HepG2 (cell line): ENCODE measurements at regions not wholly inside any gene's neighbourhood (a gene's known extent, or its start where the extent isn't known, plus 50 kb on each side); places are given as distances from the start of the nearest gene placed in this dataset.

Source experiments
- ATAC-seq: fragments of 200-7000 bp; cut with Tn5 transposase; 3 replicates; pipeline ENCODE4 v1.9.1; 2020; ENCODE audit warnings: mild to moderate bottlenecking, moderate library complexity
- BruUV-seq: library from RNA; stranded (reverse); fragments of 400-500 nt; replicated peaks from 2 replicates; lab custom pipeline; 2021; lab: Mats Ljungman, UMichigan
- CTCF ChIA-PET: fragments of 300-600 bp; formaldehyde crosslinking; extraction: SDS; loops from one replicate; lab custom pipeline; 2021; ENCODE audit warnings: low total read pairs, inconsistent platforms, low intra/inter-chr PET ratio; lab: Yijun Ruan, JAX
- POLR2A ChIA-PET: fragments of 350-600 bp; sonication (Branson Sonifier 250); formaldehyde crosslinking; loops from one replicate; lab custom pipeline; 2020; ENCODE audit warnings: antibody characterized with exemption, inconsistent platforms; lab: Yijun Ruan, JAX
- DNase-seq: peaks from one replicate; pipeline ENCODE4 v3.0.0-alpha.2; 2015; ENCODE audit warnings: low spot score
- FAIRE-seq: peaks from 3 replicates; lab custom pipeline; 2011; peaks lifted over from hg19 to GRCh38; lab: Jason Lieb, UNC
- H2AFZ ChIP-seq: one replicate; pipeline ENCODE4 v1.6.1; 2011; ENCODE audit warnings: low read length, inconsistent platforms
- H3K27ac ChIP-seq: fragments of 300-600 bp; 3 replicates; pipeline ENCODE4 v1.8.0; 2011; ENCODE audit warnings: mixed run types, mild to moderate bottlenecking, mixed read lengths, low read length, inconsistent platforms; ENCODE audit not compliant: insufficient read depth; ENCODE audit errors: extremely low read length
- H3K27me3 ChIP-seq, 2 experiments: fragments of 200-600 bp in 1 of 2; 2 replicates in 1 of 2; 3 replicates in 1 of 2; pipeline versions ENCODE4 v1.6.0 to v1.8.0; 2011; ENCODE audit warnings: low read length in 2 of 2, mild to moderate bottlenecking in 2 of 2, moderate library complexity in 2 of 2, inconsistent platforms in 1 of 2; ENCODE audit not compliant: insufficient read depth in 2 of 2, control insufficient read depth in 1 of 2
- H3K36me3 ChIP-seq, 2 experiments: fragments of 200-600 bp in 1 of 2; replicated peaks in 1 of 2; 2 replicates in 1 of 2; 3 replicates in 1 of 2; pipeline versions ENCODE4 v1.5.1 to v1.8.0; 2011; ENCODE audit warnings: low read length in 2 of 2, inconsistent platforms in 1 of 2; ENCODE audit not compliant: insufficient read depth in 2 of 2, control insufficient read depth in 1 of 2
- H3K4me1 ChIP-seq: 2 replicates; pipeline ENCODE4 v1.5.1; 2012; ENCODE audit warnings: low read length, inconsistent platforms; ENCODE audit not compliant: insufficient read depth
- H3K4me2 ChIP-seq: 2 replicates; pipeline ENCODE4 v1.6.0; 2011; ENCODE audit warnings: low read depth, low read length, inconsistent platforms
- H3K4me3 ChIP-seq, 3 experiments: fragments of 200-600 bp in 1 of 3; sonication (generic), shearing (Covaris generic) in 1 of 3; replicated peaks in 1 of 3; 2 replicates each; pipeline ENCODE4 v1.5.1; 2011 to 2016; ENCODE audit warnings: low read length in 3 of 3, inconsistent platforms in 2 of 3, low read depth in 2 of 3, mild to moderate bottlenecking in 2 of 3, control low read depth in 1 of 3, mixed read lengths in 1 of 3; ENCODE audit not compliant: insufficient read depth in 1 of 3
- H3K79me2 ChIP-seq: one replicate; pipeline ENCODE4 v1.6.1; 2011; ENCODE audit warnings: low read length, inconsistent platforms; ENCODE audit not compliant: insufficient read depth
- H3K9ac ChIP-seq: 2 replicates; pipeline ENCODE4 v1.6.0; 2011; ENCODE audit warnings: mild to moderate bottlenecking, low read depth, low read length, inconsistent platforms; ENCODE audit not compliant: insufficient read depth
- H3K9me3 ChIP-seq: 2 replicates; pipeline ENCODE4 v1.5.1; 2012; ENCODE audit warnings: mild to moderate bottlenecking, low read length
- H4K20me1 ChIP-seq: 2 replicates; pipeline ENCODE4 v1.6.0; 2011; ENCODE audit warnings: inconsistent platforms, mild to moderate bottlenecking, low read length, moderate library complexity; ENCODE audit not compliant: insufficient read depth
- CBX2 ChIP-seq, 2 experiments: fragments of 200-600 bp in 1 of 2; sonication (generic); formaldehyde crosslinking in 1 of 2; IDR thresholded peaks; 2 replicates each; pipeline versions ENCODE4 v1.7.0 to v1.8.1; 2018 to 2022; ENCODE audit warnings: low read depth in 2 of 2, low read length in 1 of 2, mild to moderate bottlenecking in 1 of 2, missing genetic modification reagents in 1 of 2
- EEA1 ChIP-seq: sonication (generic); formaldehyde crosslinking; IDR thresholded peaks from 2 replicates; pipeline ENCODE4 v1.5.1; 2020; ENCODE audit warnings: mild to moderate bottlenecking, missing genetic modification reagents, borderline replicate concordance
- JUNB ChIP-seq: sonication (generic); formaldehyde crosslinking; IDR thresholded peaks from 2 replicates; pipeline ENCODE4 v1.8.0; 2022; ENCODE audit warnings: missing genetic modification reagents, mild to moderate bottlenecking, borderline replicate concordance
- NR2F6 ChIP-seq, 2 experiments: IDR thresholded peaks; 2 replicates each; pipeline ENCODE4 v1.6.1; 2016; ENCODE audit warnings: antibody characterized with exemption in 1 of 2, mild to moderate bottlenecking in 1 of 2
- NRL ChIP-seq: sonication (generic); formaldehyde crosslinking; IDR thresholded peaks from 2 replicates; pipeline ENCODE4 v1.5.0; 2020; ENCODE audit warnings: missing genetic modification reagents, mild to moderate bottlenecking, moderate library complexity, borderline replicate concordance
- PPARG ChIP-seq: conservative IDR thresholded peaks from 2 replicates; pipeline ENCODE4 v1.6.1; 2016; ENCODE audit warnings: missing biosample characterization, missing genetic modification reagents
- RFX1 ChIP-seq: fragments of 450-650 bp; IDR thresholded peaks from 2 replicates; pipeline ENCODE4 v1.6.1; 2017
- SKIL ChIP-seq: sonication (generic); formaldehyde crosslinking; IDR thresholded peaks from 2 replicates; pipeline ENCODE4 v1.8.0; 2022; ENCODE audit warnings: missing genetic modification reagents, mild to moderate bottlenecking, moderate library complexity, borderline replicate concordance
- SOX13 ChIP-seq, 3 experiments: fragments of 450-650 bp in 1 of 3; sonication (generic) in 1 of 3; formaldehyde crosslinking in 1 of 3; IDR thresholded peaks in 2 of 3; conservative IDR thresholded peaks in 1 of 3; 2 replicates each; pipeline versions ENCODE4 v1.5.0 to v1.6.1; 2016 to 2020; ENCODE audit warnings: antibody characterized with exemption in 1 of 3, mild to moderate bottlenecking in 1 of 3, missing compliant biosample characterization in 1 of 3, missing genetic modification reagents in 1 of 3, moderate library complexity in 1 of 3
- STAT5B ChIP-seq: sonication (generic); formaldehyde crosslinking; IDR thresholded peaks from 2 replicates; pipeline ENCODE4 v1.4.0; 2020; ENCODE audit warnings: missing genetic modification reagents
- ZBTB4 ChIP-seq: sonication (generic); formaldehyde crosslinking; IDR thresholded peaks from 2 replicates; pipeline ENCODE4 v1.4.0; 2020; ENCODE audit warnings: missing genetic modification reagents, mild to moderate bottlenecking, borderline replicate concordance
- ZBTB42 ChIP-seq: sonication (generic); formaldehyde crosslinking; IDR thresholded peaks from 2 replicates; pipeline ENCODE4 v1.5.0; 2020; ENCODE audit warnings: mild to moderate bottlenecking, missing genetic modification reagents
- ZNF230 ChIP-seq: sonication (generic); formaldehyde crosslinking; IDR thresholded peaks from 2 replicates; pipeline ENCODE4 v1.4.0; 2020; ENCODE audit warnings: mild to moderate bottlenecking, missing genetic modification reagents
- ZNF557 ChIP-seq: sonication (generic); formaldehyde crosslinking; IDR thresholded peaks from 2 replicates; pipeline ENCODE4 v1.4.0; 2020; ENCODE audit warnings: missing genetic modification reagents
- ZNF580 ChIP-seq: IDR thresholded peaks from 2 replicates; pipeline ENCODE4 v1.6.1; 2016; ENCODE audit warnings: low read depth, borderline replicate concordance
- ZNF7 ChIP-seq: IDR thresholded peaks from 2 replicates; pipeline ENCODE4 v1.6.1; 2016; ENCODE audit warnings: missing biosample characterization, missing genetic modification reagents
- ZSCAN20 ChIP-seq: sonication (generic); formaldehyde crosslinking; IDR thresholded peaks from 2 replicates; pipeline ENCODE4 v1.4.0; 2020; ENCODE audit warnings: missing genetic modification reagents, mild to moderate bottlenecking, borderline replicate concordance
- WGBS: methylation state at CpG from one replicate; pipeline ENCODE4 v1.1.6; 2017; ENCODE audit warnings: low lambda C conversion rate; 5-methylcytosine and 5-hydroxymethylcytosine counted together
- in situ Hi-C: cut with HindIII; loops from 2 replicates; pipeline ENCODE4 v1.10.0; 2017; ENCODE audit warnings: low pct_unique_long_range_greater_than_20kb; ENCODE audit not compliant: extremely low pct_ligation_motif_present
- intact Hi-C: fragments of 100-400 bp; cut with micrococcal nuclease; formaldehyde crosslinking; loops from one replicate; pipeline ENCODE4 v1.10.0; 2022; ENCODE audit not compliant: unreplicated experiment
- TF ChIP-seq, protein P1 (sequence below): sonication (generic); formaldehyde crosslinking; IDR thresholded peaks from 2 replicates; pipeline ENCODE4 v1.5.1; 2020; ENCODE audit warnings: missing genetic modification reagents, mild to moderate bottlenecking, borderline replicate concordance

GRCh38 chrX:109040057-109040456 is 303.7 kb upstream of the IRS4 start:
- BruUV-seq = no TSS peak
- intact Hi-C loops = no loop called here
- no peak overlapping the region for H3K4me3 ChIP-seq
- no peak for FAIRE-seq
- H3K4me1 ChIP-seq = no peaks in the 10 kb centered on the region
- no peaks in the 10 kb centered on the region for H3K36me3 ChIP-seq
- no peaks in the 10 kb centered on the region for H3K27me3 ChIP-seq
- H3K9ac ChIP-seq = no peak overlapping the region
- DNase-seq = no peak
- no peaks in the 10 kb centered on the region for H4K20me1 ChIP-seq
- H3K9me3 ChIP-seq = no peaks in the 10 kb centered on the region
- H3K27ac ChIP-seq = no peak overlapping the region
- ChIA-PET POLR2A (no interaction called here), CTCF (no interaction called here)
- H3K4me2 ChIP-seq = no peak overlapping the region
- H3K79me2 ChIP-seq = no peaks in the 10 kb centered on the region
- no peak overlapping the region for H2AFZ ChIP-seq
- no peak for ATAC-seq
- in situ Hi-C loops = no loop called here
- 0% methylated on average over 3 of the region's 3 CpGs for WGBS
- TF ChIP-seq RFX1 = no peak
- TF ChIP-seq NR2F6 (IDR thresholded peaks at IDR 0.05) = no peak
- TF ChIP-seq NR2F6 (CRISPR knock-in tag; IDR thresholded peaks at IDR 0.05) = no peak
- no peak for TF ChIP-seq JUNB (CRISPR knock-in tag)
- TF ChIP-seq STAT5B (CRISPR knock-in tag) = no peak
- TF ChIP-seq CBX2 (IDR thresholded peaks at IDR 0.05; ENCODE audit: low read depth, low read length) = no peak
- TF ChIP-seq CBX2 (CRISPR knock-in tag; IDR thresholded peaks at IDR 0.05; ENCODE audit: low read depth) = no peak
- TF ChIP-seq ZNF230 (CRISPR knock-in tag) = no peak
- no peak for TF ChIP-seq ZSCAN20 (CRISPR knock-in tag)
- TF ChIP-seq, protein P1, sequence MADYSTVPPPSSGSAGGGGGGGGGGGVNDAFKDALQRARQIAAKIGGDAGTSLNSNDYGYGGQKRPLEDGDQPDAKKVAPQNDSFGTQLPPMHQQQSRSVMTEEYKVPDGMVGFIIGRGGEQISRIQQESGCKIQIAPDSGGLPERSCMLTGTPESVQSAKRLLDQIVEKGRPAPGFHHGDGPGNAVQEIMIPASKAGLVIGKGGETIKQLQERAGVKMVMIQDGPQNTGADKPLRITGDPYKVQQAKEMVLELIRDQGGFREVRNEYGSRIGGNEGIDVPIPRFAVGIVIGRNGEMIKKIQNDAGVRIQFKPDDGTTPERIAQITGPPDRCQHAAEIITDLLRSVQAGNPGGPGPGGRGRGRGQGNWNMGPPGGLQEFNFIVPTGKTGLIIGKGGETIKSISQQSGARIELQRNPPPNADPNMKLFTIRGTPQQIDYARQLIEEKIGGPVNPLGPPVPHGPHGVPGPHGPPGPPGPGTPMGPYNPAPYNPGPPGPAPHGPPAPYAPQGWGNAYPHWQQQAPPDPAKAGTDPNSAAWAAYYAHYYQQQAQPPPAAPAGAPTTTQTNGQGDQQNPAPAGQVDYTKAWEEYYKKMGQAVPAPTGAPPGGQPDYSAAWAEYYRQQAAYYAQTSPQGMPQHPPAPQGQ = no peak
- TF ChIP-seq NRL = no peak
- no peak for TF ChIP-seq ZNF580 (CRISPR knock-in tag)
- no peak for TF ChIP-seq SKIL (CRISPR knock-in tag)
- TF ChIP-seq PPARG (CRISPR knock-in tag) = no peak
- TF ChIP-seq EEA1 (CRISPR knock-in tag) = no peak
- TF ChIP-seq ZNF557 (CRISPR knock-in tag) = no peak
- no peak for TF ChIP-seq ZBTB4
- TF ChIP-seq ZBTB42 (CRISPR knock-in tag) = no peak
- no peak for TF ChIP-seq ZNF7 (CRISPR knock-in tag)
- TF ChIP-seq SOX13 (IDR thresholded peaks at IDR 0.05) = no peak
- TF ChIP-seq SOX13 (CRISPR knock-in tag; conservative IDR thresholded peaks at IDR 0.05 in 1 of 2, IDR thresholded peaks at IDR 0.05 in 1 of 2) = no peak
